ENCODE measurements at regions not wholly inside any gene's neighbourhood (a gene's known extent, or its start where the extent isn't known, plus 50 kb on each side); places are given as distances from the start of the nearest gene placed in this dataset.
"Not testable (repeated sequence)": the region's sequence is repeated elsewhere in the genome, so short reads cannot be mapped to it uniquely, and the experiment has no call there.

DNA sequence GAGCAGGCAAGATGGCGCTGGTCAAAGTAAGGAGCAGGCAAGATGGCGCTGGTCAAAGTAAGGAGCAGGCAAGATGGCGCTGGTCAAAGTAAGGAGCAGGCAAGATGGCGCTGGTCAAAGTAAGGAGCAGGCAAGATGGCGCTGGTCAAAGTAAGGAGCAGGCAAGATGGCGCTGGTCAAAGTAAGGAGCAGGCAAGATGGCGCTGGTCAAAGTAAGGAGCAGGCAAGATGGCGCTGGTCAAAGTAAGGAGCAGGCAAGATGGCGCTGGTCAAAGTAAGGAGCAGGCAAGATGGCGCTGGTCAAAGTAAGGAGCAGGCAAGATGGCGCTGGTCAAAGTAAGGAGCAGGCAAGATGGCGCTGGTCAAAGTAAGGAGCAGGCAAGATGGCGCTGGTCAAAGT is 382.7 kb downstream of the GLRX3 start:
- DNase-seq: not testable (repeated sequence)

DNA sequence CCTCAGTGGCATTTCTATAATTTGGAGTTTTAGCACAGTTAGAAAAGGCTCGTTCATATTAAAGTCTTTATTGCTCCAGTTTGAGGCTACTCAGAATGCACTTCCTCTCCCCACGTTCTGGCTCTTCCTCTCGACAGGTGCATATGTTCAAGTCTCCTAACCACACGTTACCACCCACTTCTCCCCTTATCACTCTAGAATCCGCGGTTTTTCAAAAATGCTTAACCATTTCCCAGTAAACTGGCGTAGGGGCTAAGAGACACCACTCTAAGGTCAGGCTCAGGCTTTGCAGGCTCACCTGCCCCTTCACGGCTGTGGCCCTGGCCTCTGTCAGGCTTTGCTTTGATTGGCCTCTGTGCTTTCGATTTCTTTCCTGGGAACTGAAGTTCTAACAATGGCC is 383.6 kb downstream of the GLRX3 start:
- DNase-seq: no peak

DNA sequence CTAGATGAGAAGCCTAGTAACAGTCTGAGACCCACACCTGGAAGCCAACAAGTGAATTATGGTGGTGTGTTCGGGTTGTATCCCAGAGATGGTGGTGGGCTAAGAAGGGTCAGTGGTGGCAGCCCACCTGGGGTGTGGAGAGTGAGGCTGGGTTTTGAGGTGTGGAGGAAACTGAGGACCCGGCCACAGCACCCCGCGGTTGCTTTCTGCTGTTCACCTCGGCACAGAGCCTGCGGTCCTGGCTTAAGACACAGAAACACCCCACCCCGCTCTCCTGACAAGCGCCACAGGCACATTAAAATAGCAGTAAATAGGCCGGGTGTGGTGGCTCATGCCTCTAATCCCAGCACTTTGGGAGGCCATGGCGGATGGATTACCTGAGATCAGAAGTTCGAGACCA is 395.1 kb downstream of the GLRX3 start:
- DNase-seq: no peak

DNA sequence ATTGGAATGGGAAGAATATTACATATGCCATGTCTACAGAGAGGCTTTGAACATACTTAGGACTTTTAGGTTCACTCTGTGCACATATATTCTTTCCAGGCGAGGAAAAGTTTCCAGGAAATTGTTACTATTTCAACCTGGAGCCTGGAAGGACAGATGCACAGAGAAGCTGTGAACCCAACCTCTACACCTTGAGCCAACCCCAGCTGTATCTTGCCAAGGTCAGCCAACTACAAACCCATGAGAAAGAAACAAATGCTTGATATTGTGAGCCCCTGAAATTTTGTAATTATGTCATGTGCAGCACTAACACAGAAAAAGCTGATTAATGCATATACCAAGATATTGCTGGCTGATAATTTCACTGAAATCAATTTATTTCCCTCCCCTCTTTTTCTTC is 404.9 kb downstream of the GLRX3 start:
- no peak for DNase-seq

DNA sequence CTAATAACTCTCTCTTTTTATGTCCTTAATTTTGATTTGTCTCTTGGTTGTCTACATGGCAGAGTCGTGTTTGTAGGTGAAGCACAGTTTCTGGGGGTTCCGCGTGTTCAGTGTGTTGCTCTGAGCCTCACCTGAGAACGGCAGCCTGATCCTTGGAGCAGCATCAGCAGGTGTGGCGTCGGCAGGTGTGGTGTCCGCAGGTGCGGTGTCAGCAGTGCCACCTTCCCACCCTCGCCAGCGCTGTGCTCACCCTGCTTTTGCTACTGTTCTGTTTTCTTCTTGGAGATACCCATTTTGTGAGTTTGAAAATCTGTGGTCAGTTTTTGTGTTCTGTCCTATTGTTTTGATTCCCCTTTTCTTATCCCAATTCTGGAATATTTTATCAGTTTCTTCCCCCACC is 406.6 kb downstream of the GLRX3 start:
- DNase-seq: no peak

DNA sequence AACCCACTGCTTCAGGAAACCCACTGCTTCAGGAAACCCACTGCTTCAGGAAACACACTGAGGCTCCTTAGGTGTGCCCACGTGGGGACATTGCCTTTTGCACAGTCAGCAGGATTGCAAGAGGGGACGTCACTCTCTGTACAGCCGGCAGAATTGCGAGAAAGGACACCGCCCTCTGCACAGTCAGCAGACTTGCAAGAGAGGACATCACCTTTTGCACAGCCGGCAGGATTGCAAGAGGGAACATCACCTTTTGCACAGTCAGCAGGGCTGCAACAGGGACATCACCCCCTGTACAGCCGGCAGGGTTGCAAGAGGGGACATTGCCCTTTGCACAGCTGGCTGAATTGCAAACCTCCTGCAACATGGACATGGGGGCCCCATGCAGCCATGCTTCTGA is 407.6 kb downstream of the GLRX3 start:
- no peak for DNase-seq

DNA sequence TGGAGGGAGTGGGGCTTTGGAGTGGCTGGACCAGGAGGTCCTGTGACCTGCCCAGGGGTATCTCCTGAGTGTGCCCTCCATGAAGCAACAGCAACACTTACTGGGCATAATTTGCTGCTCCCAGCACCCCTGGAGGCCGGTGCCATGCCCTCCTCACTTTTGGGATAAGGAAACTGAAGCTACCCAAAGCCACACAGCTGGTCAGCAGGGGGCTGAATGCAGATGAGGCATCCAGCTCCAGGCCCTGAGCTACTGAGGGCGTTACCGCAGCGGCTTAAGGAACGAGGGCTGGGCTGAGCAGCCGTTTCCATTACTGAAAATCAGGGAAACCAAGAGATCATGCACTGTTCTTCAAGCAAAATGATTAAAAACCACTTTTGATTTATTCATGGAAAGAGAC is 408.9 kb downstream of the GLRX3 start:
- DNase-seq: no peak

DNA sequence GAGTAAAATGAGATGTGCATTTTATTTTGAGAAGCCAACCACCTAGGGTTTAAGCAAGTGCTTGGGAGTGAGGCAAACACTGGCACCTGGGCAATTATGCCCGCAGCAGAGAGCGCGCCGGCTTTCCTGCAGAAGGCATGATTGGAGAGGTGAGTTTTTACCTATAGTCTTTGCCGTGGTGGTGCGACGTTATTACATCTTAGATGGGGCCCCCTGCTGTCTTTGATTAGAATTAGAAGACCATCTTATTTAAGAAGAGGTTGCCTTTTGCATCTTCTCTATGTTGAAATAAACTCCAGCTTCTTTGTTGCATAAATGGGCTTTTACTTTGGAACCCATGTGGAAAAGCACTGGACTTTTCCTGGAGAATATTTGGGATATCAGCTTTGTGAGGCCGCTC is 409.5 kb downstream of the GLRX3 start:
- no peak for DNase-seq

DNA sequence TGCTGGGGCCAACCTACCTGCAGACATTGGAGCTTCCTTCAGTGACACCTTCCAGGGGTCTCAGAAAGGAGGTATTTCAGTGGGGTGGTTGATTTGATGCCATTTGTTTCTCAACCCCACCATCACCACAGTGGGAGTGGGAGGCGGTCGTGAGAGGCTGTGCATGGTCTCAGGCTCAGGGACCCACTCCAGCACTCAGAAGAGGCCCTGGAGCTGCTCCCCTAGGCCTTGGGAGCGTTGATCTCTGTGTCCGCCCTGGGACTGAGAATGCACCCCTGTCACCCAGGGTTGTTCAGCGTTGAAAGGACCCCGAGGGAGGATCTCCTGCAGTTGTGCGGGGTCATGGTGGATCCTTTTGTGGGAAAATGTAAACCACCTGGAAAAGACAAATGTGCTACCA is 410.6 kb downstream of the GLRX3 start:
- DNase-seq: no peak

DNA sequence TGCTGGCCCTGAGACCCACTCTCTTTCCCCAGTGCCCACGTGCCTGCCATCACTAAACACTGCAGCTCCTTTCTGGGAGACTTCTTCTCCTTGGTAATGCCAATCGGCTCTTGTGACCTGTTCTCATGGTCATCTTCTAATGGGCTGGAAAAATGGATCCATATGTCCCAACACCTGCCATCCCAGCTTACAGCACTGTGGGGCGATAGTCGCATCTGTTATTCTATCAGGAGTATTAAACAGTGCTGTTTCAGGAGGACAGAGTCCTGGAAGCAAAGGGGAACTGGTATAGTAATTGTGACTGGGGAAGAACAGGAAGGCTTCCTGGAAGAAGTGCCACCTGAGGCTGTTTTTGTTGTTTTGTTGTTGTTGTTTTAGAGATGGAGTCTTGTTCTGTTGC is 411.2 kb downstream of the GLRX3 start:
- no peak for DNase-seq

DNA sequence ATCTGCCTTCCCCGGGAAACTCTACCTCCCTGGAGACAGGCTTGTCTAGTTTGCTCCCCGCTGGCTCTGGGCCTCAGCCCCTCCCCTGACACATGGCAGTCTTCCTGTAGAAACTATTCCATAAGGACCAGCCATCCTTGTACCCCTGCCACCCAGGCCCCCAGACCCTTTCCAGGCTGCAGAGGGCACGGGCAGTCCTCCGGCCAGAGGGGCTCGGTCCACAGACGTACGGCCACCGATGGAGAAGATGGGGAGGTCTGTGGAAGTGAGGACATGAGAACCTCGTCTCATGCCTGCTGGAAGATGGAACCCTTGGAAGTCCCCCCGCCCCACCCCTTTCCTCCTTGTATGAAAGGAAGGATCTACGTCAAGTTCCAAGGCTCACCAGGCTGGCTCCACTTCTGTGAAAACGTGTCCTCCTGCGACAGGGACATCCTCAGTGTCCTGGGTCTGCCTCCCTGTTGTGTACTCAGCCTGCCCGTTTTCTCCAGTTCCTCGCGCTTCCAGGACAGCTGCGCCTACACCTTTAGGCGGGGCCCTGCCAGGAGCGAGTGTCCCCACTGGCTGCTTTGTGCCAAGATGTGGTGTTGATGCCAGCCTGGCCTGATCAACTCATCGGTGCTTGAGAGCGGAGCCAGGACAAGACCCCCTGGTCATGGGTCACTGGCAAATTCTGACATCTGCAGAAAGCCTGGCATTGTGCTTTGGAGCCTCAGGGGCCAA is 414.9 kb downstream of the GLRX3 start:
- DNase-seq: no peak

DNA sequence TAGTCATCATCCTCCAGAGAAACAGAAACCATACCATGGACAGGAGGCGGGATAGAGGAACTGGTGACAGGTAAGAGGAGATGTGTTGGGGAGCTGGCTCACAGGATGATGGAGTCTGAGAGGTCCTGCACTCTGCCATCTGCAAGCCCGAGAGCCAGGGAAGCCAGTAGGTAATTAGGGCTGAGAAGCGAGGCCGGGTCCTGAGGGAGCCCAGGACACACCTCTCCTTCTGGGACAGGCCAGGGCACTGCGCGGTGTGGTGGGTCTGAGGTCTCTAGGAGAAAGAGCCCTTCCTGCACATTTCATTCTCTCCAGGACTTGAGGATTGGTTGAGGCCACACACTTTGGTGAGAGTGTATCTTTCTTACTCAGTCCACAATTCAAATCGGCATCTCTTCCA is 415.5 kb downstream of the GLRX3 start:
- DNase-seq: no peak

DNA sequence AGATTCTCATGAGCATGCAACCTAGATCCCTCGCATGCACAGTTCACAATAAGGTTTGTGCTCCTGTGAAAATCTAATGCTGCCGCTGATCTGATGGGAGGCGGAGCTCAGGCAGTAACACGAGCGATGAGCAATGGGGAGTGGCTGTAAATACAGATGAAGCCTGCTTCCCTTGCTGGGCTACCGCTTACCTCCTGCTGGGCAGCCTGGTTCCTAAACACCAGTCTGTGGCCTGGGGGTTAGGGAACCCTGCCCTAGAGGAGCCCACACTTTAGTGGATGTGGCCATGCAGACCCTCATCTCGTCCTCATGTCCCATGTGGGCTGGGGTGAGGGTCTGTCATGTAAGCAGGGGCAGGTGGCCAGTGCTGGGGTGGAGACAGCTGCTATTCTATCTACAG is 417.6 kb downstream of the GLRX3 start:
- DNase-seq: no peak

DNA sequence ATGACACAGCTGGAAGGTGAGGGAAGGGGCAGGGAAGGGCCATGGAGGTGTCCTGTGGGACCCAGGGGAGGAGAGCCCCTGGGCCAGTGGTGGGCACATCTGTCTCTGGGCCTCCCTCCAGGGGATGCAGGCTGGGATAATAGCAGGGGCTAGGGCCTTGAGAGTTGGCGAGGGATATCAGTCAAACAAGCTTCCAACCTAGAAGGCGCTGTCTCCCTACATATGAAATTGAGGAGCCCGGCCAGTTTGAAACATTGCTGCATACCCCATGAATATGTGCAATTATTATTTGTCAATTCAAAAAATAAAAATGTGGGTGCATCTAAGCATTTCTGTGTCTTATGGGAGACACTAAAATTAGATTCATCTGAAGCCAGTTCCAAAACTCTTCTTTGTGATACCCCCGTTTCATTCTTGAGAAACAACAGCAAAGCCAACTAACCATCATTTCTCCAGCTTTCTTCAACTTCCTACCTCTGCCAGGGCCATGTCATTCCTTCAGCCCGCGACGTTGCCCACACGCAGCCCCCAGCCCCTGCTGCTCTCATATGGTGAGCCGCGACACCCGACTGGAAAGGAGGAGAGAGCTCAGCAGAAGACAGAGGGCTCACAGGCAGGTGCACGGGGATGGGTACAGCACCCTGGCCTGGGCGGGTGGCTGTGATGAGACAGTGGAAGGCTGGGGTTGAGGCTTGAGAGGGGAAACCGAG is 418.7 kb downstream of the GLRX3 start:
- no peak for DNase-seq

DNA sequence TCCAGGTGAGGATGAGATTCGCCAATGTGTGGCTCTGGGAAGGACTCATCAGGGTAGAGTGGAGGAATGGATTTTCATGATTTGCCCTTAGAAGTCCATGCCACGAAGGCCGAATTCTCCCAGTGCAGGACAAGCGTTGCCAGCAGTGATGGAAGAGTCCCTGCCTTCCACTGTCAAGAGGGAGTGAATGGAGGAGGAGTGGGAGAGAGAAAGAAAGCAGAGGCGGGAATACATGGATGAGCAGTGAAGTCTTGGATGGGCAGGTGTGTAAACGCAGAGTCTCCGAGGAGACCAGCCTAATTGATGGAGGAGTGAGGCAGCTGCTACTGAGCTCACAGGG is 419.2 kb downstream of the GLRX3 start:
- DNase-seq: no peak

DNA sequence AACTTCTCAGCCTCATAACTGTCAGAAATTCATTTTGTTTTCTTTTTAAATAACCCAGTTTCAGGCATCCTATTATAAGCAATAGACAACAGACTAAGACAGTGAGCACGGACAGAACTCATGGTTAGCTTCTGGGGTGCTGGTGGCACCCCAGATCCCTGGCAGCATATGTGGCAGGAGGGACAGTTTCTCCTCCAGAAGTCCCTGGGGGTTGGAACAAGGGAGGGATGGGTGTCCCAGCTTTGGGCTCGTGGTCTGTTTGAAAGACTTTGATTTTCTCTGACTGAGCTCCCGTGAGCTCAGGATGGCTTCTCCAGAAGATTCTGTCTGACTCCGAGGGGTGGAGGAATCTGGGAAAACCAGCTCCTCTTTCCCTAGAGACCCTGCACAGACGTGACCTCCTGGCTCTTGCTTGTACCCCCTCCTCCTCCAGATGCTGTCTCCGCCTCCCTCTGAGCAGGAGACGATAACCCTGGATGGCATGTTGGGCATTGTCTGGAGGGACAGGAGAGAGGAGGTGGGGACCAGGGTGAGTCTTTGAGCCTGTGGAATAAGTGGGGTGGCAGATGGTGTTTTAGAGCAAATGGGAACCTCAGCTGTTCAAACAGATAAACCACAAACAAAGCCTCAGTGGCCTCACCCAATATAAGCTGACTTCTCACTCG is 421.1 kb downstream of the GLRX3 start:
- no peak for DNase-seq

DNA sequence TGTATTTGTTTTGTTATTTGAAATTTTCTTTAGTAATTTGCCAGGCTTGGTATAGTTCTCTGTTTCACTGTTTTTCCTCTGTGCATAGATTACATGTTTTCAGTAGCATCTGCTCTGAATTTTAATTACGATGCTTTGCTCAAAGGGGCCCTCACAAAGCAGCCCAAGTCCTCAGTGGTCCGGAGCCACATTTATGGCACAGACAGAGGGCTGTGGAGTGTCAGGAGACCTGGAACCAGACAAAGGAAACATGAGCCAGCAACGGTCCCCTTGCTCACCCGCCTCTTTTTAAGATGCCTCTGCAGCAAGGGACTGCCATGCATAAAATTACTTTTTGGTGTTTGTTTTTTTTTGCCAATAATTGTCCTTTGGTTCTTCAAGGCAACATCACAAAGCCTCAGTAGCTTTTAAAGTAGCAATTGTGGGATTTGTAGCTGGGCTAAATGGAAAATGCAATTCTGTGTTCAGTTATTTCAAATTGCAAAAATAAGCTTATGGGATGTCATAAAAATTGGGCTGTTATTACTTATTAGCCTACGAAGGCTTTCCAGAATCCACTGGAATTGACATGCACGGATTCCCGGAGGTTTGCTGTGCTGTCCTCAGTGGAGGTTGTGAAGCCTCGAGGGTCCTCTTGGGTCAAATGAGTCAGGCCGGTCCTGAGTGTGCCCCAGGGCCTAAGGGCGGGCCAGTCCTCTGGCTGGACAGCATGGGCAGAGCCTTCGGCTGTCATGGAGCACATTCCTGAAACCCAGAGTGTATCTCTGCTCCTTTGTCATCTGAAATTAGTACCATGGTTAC is 422.8 kb downstream of the GLRX3 start:
- no peak for DNase-seq

DNA sequence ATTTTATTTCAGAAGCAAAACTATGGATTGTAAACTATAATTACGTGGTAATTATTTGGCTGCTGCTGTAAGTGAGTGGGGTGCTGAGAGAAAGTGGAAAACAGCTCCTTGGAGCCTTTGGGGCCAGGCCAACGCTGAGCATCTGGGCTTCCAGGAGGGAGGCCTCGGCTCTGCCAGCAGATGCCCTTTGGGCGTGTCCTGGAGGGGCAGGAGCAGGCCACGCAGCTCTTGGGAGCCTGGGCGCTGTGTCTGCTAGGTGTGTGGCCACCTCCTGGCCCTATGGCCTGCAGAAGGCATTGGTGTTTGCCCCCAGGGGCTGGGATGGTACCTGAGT is 423.3 kb downstream of the GLRX3 start:
- no peak for DNase-seq

DNA sequence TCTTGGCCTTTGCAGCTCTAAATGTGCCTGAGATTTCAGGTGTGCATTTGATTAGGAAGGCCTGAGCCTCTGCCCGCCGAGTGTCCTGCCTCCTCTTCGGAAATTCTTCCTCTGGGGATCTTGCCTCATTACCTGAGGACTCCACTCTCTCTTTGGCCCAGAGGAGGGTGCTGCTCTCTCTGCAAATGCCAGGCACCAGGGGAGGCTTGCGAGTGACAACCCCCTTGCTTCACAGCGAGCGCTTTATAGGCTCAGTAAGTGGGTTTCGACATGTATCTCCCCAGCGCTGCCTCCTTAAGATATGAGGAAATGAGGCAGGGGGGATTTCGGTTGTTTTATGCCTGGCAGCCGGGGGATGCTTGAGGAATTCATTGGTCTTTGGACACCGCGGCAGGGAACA is 423.9 kb downstream of the GLRX3 start:
- no peak for DNase-seq

DNA sequence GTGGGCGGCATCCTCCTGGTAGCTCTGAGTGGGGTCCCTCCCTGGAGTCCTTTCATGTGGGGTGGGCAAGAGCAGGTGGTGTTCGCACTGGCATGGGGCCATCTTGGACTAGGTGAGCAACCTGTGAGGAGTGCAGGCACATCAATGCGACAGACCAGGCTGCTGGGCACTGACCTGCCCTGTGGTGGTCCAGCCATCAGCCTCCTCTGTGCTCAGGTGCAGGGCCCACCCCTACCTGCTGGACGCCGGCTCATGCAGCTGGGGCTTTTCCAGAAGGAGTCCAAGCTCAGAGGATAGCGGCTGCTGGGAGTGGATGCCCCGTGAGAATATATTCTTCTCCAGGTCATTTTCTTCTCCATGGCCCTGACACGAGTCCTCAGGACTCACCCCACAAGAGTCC is 424.4 kb downstream of the GLRX3 start:
- no peak for DNase-seq

DNA sequence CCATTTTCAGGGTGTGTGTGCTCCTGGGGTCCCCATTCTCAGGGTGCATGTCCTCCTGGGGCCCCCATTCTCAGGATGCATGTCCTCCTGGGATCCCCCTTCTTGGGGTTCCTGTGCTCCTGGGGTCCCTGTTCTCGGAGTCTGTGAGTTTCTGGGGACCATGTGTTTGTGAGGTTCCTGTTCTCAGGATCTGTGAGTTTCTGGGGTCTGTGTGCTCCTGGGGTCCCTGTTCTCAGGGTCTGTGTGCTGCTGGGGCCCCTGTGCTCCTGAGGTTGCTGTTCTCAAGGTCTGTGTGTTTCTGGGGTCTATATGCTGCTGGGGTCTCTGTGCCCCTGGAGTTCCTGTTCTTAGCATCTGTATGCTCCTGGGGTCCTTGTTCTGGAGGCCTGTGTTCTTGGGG is 425.5 kb downstream of the GLRX3 start:
- DNase-seq: no peak

DNA sequence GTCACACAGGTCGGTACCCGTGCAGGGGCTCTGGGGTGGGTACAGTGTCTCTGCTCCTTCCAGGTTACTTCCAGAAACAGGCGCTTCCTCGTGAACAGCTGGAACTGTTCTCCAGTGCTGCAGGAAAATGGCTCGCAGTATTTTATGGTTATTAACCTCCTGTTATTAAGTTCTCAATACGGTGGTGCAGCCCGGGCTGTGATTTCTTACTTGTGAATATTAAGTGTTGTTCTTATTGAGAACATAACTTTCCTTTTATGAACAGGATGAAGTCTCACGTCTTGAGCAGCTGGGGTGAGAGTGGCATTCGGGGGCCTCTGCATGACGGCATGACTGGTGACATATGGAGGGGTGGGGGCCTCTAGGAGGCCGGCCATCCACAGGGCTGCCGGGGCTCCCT is 430.8 kb downstream of the GLRX3 start:
- DNase-seq: no peak

DNA sequence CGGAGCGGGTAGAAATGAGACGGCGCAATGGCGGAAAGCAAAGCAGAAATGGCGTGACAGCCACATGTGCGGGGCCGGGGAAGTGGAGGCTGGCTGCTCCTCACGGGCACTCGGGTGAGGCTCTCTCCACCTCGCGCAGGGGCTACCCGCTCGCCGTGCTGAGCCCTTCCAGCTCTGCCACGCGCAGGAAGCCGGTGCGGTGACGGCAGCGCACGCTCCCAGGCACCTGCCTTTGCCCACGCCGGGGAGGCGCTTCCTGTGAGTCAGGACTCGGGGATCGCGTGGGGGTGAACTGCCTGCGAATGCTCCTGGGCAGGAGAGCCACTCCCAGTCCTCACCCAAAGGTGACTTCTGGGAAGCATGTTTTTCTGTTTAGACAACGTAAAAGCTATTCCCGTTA is 431.2 kb downstream of the GLRX3 start:
- DNase-seq: no peak

DNA sequence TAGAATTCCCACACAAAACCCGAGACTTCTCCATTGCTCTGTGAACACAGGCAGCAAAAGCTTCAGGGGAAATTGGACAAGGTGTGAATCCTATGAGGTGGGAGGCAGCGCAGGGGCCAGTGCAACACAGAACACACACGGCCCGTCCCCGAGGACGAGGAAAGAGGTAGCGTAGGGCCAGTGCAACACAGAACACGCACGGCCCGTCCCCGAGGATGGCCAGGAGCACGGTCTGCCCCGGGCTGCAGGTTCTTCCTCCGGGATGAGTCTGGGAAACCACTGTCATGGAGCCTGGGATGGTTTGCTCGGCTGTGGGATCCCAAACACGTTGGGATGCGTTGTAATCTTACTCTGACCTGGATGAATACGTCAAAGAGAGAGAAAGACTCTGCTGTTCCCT is 432.1 kb downstream of the GLRX3 start:
- no peak for DNase-seq

All from effector CD8-positive, alpha-beta T cell (primary cell).